ENCODE measurements at regions not wholly inside any gene's neighbourhood (a gene's known extent, or its start where the extent isn't known, plus 50 kb on each side); places are given as distances from the start of the nearest gene placed in this dataset.

DNA sequence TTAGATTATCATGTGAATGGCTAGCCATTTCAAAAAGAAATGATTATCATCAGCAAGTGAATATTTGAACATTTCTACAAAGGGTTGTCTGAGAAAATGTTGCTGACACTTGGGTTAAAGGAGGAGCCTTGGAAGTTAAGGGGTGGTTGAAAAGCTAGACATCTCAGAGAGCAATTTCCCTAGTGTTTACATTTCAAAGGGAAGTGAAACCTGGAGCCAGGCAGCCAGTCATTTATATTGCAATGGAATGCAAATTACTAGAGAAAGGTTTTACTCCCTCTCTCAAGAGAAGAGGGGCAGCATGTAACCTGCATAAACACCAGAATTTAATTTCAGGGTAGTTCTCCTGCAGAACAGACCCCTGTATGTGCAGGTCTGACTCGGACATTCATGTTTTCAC, 279.0 kb downstream of the SLC16A7 start:
- 0% methylated on average over 1 of the region's 1 CpG for WGBS (ENCODE audit: insufficient coverage, low coverage, missing lambda C conversion rate)
- ChIA-PET CTCF (ENCODE audit: low intra/inter-chr PET ratio) (no interaction called here), POLR2A (no interaction called here)
- in situ Hi-C loops (cut with MboI) (no loop called here), intact Hi-C loops (cut with micrococcal nuclease) (no loop called here)
- no peaks in the 10 kb centered on the region for H4K20me1 ChIP-seq (replicated peaks; ENCODE audit: control insufficient read depth, insufficient read depth, low read length)
- no peak overlapping the region for H3K27ac ChIP-seq (ENCODE audit: extremely low read depth, low read depth, low read length)
- TF ChIP-seq ZNF696 (CRISPR knock-in tag; conservative IDR thresholded peaks at IDR 0.05) = no peak
- no peak for TF ChIP-seq SUPT5H (IDR thresholded peaks at IDR 0.05)
- no peak for TF ChIP-seq GTF2E2 (tag; IDR thresholded peaks at IDR 0.05)
- no peak for TF ChIP-seq MAZ (CRISPR knock-in tag; conservative IDR thresholded peaks at IDR 0.05 in 1 of 2, IDR thresholded peaks at IDR 0.05 in 1 of 2)
- H3K27me3 ChIP-seq (ENCODE audit: control insufficient read depth in 2 of 2, insufficient read depth in 2 of 2, low read length in 2 of 2) = no peaks in the 10 kb centered on the region
- H3K36me3 ChIP-seq (ENCODE audit: control insufficient read depth, insufficient read depth, low read length) = no peaks in the 10 kb centered on the region
- no peak overlapping the region for H3K4me2 ChIP-seq (ENCODE audit: insufficient read depth, low read length)
- H2AFZ ChIP-seq (ENCODE audit: low read depth, low read length) = no peak overlapping the region
- H3K9ac ChIP-seq (ENCODE audit: insufficient read depth in 1 of 2, low read depth in 2 of 2, low read length in 2 of 2) = no peak overlapping the region
- no peaks in the 10 kb centered on the region for H3K9me1 ChIP-seq (ENCODE audit: control insufficient read depth, insufficient read depth, low read length)
- no peaks in the 10 kb centered on the region for H3K4me1 ChIP-seq (replicated peaks in 1 of 2; ENCODE audit: control insufficient read depth in 2 of 2, insufficient read depth in 2 of 2, low read length in 2 of 2)
- no peaks in the 10 kb centered on the region for H3K79me2 ChIP-seq (ENCODE audit: control insufficient read depth, insufficient read depth, low read length)
- no peak overlapping the region for H3K4me3 ChIP-seq
- BruUV-seq (replicated peaks) = no TSS peak
- ATAC-seq (no peak), FAIRE-seq (no peak), DNase-seq (ENCODE audit: extremely low read depth in 1 of 4, low spot score in 3 of 4) (no peak)
- no peaks in the 10 kb centered on the region for H3K9me3 ChIP-seq (replicated peaks; ENCODE audit: control insufficient read depth, insufficient read depth, low read depth, low read length)

- Histone ChIP-seq H3K4me1 (replicated peaks in 1 of 2; ENCODE audit: control insufficient read depth in 2 of 2, insufficient read depth in 2 of 2, low read length in 2 of 2) (no peaks in the 10 kb centered on the region), H3K79me2 (ENCODE audit: control insufficient read depth, insufficient read depth, low read length) (no peaks in the 10 kb centered on the region), H4K20me1 (replicated peaks; ENCODE audit: control insufficient read depth, insufficient read depth, low read length) (no peaks in the 10 kb centered on the region), H3K9me3 (replicated peaks; ENCODE audit: control insufficient read depth, insufficient read depth, low read depth, low read length) (no peaks in the 10 kb centered on the region), H3K27ac (ENCODE audit: extremely low read depth, low read depth, low read length) (no peak overlapping the region), H3K4me3 (no peak overlapping the region), H3K36me3 (ENCODE audit: control insufficient read depth, insufficient read depth, low read length) (no peaks in the 10 kb centered on the region), H3K9me1 (ENCODE audit: control insufficient read depth, insufficient read depth, low read length) (no peaks in the 10 kb centered on the region), H2AFZ (ENCODE audit: low read depth, low read length) (no peak overlapping the region), H3K27me3 (ENCODE audit: control insufficient read depth in 2 of 2, insufficient read depth in 2 of 2, low read length in 2 of 2) (no peaks in the 10 kb centered on the region), H3K9ac (ENCODE audit: insufficient read depth in 1 of 2, low read depth in 2 of 2, low read length in 2 of 2) (no peak overlapping the region), H3K4me2 (ENCODE audit: insufficient read depth, low read length) (no peak overlapping the region)
- ATAC-seq (no peak), DNase-seq (ENCODE audit: extremely low read depth in 1 of 4, low spot score in 3 of 4) (no peak), FAIRE-seq (no peak)
- 0% methylated on average over 2 of the region's 2 CpGs for WGBS (ENCODE audit: insufficient coverage, low coverage, missing lambda C conversion rate)
- intact Hi-C loops (cut with micrococcal nuclease) (no loop called here), in situ Hi-C loops (cut with MboI) (no loop called here)
- ChIA-PET CTCF (ENCODE audit: low intra/inter-chr PET ratio) (no interaction called here), POLR2A (no interaction called here)
- BruUV-seq (replicated peaks) = no TSS peak
- TF ChIP-seq HDAC1 (IDR thresholded peaks at IDR 0.05) (no peak), FOXK2 (conservative IDR thresholded peaks at IDR 0.05 in 1 of 2, IDR thresholded peaks at IDR 0.05 in 1 of 2; ENCODE audit: low read depth in 2 of 2) (no peak), MECOM (CRISPR knock-in tag; IDR thresholded peaks at IDR 0.05) (no peak), POLR2G (IDR thresholded peaks at IDR 0.05; ENCODE audit: low read depth, low read length) (no peak)
- TF ChIP-seq, protein P1, sequence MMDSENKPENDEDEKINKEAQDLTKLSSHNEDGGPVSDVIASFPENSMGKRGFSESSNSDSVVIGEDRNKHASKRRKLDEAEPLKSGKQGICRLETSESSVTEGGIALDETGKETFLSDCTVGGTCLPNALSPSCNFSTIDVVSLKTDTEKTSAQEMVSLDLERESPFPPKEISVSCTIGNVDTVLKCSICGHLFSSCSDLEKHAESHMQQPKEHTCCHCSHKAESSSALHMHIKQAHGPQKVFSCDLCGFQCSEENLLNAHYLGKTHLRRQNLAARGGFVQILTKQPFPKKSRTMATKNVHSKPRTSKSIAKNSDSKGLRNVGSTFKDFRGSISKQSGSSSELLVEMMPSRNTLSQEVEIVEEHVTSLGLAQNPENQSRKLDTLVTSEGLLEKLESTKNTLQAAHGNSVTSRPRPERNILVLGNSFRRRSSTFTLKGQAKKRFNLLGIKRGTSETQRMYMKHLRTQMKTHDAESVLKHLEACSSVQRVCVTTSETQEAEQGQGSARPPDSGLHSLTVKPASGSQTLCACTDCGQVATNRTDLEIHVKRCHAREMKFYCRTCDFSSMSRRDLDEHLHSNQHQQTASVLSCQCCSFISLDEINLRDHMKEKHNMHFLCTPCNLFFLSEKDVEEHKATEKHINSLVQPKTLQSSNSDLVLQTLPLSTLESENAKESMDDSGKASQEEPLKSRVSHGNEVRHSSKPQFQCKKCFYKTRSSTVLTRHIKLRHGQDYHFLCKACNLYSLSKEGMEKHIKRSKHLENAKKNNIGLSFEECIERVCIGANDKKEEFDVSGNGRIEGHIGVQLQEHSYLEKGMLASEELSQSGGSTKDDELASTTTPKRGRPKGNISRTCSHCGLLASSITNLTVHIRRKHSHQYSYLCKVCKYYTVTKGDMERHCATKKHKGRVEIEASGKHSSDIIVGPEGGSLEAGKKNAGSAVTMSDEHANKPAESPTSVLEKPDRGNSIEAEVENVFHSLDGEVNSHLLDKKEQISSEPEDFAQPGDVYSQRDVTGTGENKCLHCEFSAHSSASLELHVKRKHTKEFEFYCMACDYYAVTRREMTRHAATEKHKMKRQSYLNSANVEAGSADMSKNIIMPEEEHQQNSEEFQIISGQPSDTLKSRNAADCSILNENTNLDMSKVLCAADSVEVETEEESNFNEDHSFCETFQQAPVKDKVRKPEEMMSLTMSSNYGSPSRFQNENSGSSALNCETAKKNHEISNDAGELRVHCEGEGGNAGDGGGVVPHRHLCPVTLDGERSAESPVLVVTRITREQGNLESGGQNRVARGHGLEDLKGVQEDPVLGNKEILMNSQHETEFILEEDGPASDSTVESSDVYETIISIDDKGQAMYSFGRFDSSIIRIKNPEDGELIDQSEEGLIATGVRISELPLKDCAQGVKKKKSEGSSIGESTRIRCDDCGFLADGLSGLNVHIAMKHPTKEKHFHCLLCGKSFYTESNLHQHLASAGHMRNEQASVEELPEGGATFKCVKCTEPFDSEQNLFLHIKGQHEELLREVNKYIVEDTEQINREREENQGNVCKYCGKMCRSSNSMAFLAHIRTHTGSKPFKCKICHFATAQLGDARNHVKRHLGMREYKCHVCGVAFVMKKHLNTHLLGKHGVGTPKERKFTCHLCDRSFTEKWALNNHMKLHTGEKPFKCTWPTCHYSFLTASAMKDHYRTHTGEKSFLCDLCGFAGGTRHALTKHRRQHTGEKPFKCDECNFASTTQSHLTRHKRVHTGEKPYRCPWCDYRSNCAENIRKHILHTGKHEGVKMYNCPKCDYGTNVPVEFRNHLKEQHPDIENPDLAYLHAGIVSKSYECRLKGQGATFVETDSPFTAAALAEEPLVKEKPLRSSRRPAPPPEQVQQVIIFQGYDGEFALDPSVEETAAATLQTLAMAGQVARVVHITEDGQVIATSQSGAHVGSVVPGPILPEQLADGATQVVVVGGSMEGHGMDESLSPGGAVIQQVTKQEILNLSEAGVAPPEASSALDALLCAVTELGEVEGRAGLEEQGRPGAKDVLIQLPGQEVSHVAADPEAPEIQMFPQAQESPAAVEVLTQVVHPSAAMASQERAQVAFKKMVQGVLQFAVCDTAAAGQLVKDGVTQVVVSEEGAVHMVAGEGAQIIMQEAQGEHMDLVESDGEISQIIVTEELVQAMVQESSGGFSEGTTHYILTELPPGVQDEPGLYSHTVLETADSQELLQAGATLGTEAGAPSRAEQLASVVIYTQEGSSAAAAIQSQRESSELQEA (IDR thresholded peaks at IDR 0.05; ENCODE audit: low read depth) = no peak
Measured at GRCh38 chr12:59886131-59886733, 290.4 kb downstream of the SLC16A7 start.

Data from K562 (cell line).